A673 (cell line): ENCODE measurements at regions not wholly inside any gene's neighbourhood (a gene's known extent, or its start where the extent isn't known, plus 50 kb on each side); places are given as distances from the start of the nearest gene placed in this dataset.

Experiments
- EZH2 ChIP-seq: fragments of 200-600 bp; sonication (generic); IDR thresholded peaks from 2 replicates; pipeline ENCODE4 v1.6.1; 2017; ENCODE audit warnings: borderline replicate concordance, low read depth, mild to moderate bottlenecking, mixed read lengths, antibody characterized with exemption, low read length; ENCODE audit not compliant: poor library complexity, severe bottlenecking
- TF ChIP-seq, protein P1 (sequence below): fragments of 300-800, 200-600 bp; sonication (generic); conservative IDR thresholded peaks from 2 replicates; pipeline ENCODE4 v1.5.1; 2017; ENCODE audit warnings: low read depth, mild to moderate bottlenecking, antibody characterized with exemption, low read length, moderate library complexity, mixed read lengths

GRCh38 chr13:24629320-24629719 lies 50.9 kb upstream of the ATP12A start:
- TF ChIP-seq, protein P1, sequence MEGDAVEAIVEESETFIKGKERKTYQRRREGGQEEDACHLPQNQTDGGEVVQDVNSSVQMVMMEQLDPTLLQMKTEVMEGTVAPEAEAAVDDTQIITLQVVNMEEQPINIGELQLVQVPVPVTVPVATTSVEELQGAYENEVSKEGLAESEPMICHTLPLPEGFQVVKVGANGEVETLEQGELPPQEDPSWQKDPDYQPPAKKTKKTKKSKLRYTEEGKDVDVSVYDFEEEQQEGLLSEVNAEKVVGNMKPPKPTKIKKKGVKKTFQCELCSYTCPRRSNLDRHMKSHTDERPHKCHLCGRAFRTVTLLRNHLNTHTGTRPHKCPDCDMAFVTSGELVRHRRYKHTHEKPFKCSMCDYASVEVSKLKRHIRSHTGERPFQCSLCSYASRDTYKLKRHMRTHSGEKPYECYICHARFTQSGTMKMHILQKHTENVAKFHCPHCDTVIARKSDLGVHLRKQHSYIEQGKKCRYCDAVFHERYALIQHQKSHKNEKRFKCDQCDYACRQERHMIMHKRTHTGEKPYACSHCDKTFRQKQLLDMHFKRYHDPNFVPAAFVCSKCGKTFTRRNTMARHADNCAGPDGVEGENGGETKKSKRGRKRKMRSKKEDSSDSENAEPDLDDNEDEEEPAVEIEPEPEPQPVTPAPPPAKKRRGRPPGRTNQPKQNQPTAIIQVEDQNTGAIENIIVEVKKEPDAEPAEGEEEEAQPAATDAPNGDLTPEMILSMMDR, result no peak
- no peak for TF ChIP-seq EZH2
